ENCODE measurements at regions not wholly inside any gene's neighbourhood (a gene's known extent, or its start where the extent isn't known, plus 50 kb on each side); places are given as distances from the start of the nearest gene placed in this dataset.
"Not testable (repeated sequence)": the region's sequence is repeated elsewhere in the genome, so short reads cannot be mapped to it uniquely, and the experiment has no call there.

DNA sequence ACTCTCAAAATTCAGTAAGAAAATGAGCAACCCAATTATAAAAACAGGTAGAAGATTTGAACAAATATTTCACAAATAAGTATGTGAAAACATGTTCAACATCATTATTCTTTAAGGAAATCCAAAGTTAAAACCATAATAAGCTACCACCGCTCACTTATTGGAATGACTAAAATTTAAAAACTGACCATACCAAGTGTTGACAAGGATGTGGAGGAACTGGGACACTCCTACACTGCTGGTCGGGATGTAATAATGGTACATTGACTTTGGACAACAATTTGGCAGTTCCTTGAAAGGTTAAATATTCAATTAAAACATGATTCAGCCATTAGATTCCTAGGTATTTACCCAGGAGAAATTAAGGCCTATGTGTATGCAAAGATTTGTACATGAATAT, 336.5 kb downstream of the IRS1 start:
- Histone ChIP-seq H2AFZ (ENCODE audit: low read length, unreplicated experiment) (no peak overlapping the region), H3K27ac (ENCODE audit: low read depth, low read length) (no peak overlapping the region), H3K27me3 (ENCODE audit: insufficient read depth, low read length) (no peaks in the 10 kb centered on the region), H3K79me2 (ENCODE audit: control insufficient read depth, insufficient read depth, low read length, unreplicated experiment) (no peaks in the 10 kb centered on the region), H3K36me3 (ENCODE audit: insufficient read depth, low read length) (no peaks in the 10 kb centered on the region), H3K4me1 (ENCODE audit: control insufficient read depth, insufficient read depth, low read length, unreplicated experiment) (no peaks in the 10 kb centered on the region), H3K4me3 (ENCODE audit: low read depth, low read length) (no peak overlapping the region)

DNA sequence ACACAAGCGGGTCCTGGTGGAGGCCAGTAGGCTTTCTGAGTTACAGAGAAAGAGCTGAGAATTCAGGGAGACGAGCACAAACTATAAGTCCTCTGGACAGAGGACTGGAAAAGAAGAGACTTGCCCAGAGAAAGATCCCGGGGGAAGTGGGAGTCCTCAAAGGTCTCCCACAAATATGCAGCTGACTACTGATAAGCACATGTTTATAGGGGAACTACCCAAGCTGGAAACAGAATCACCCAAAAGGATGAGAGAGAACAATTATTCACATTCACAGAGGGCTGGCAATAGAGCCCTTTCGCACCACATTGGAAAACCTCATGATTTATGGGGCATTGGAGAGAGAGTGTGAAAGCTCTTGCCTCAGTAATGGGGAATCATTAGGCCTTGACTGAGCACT, 337.6 kb downstream of the IRS1 start:
- peak overlapping the region; percentile 84 for H2AFZ ChIP-seq (ENCODE audit: low read length, unreplicated experiment)
- H3K4me1 ChIP-seq (ENCODE audit: control insufficient read depth, insufficient read depth, low read length, unreplicated experiment), result no peaks in the 10 kb centered on the region
- no peak overlapping the region for H3K27ac ChIP-seq (ENCODE audit: low read depth, low read length)
- no peak overlapping the region for H3K4me3 ChIP-seq (ENCODE audit: low read depth, low read length)
- H3K79me2 ChIP-seq (ENCODE audit: control insufficient read depth, insufficient read depth, low read length, unreplicated experiment), result no peaks in the 10 kb centered on the region
- no peaks in the 10 kb centered on the region for H3K36me3 ChIP-seq (ENCODE audit: insufficient read depth, low read length)
- no peaks in the 10 kb centered on the region for H3K27me3 ChIP-seq (ENCODE audit: insufficient read depth, low read length)

DNA sequence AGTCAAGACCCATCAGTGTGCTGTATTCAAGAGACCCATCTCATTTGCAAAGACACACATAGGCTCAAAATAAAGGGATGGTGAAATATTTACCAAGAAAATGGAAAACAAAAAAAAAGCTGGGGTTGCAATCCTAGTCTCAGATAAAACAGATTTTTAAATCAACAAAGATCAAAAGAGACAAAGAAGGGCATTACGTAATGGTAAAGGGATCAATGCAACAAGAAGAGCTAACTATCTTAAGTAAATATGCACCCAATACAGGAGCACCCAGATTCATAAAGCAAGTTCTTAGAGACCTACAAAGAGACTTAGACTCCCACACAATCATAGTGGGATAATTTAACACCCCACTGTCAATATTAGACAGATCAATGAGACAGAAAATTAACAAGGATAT, 343.5 kb downstream of the IRS1 start:
- H2AFZ ChIP-seq (ENCODE audit: low read length, unreplicated experiment); H3K4me3 ChIP-seq (ENCODE audit: low read depth, low read length); H3K36me3 ChIP-seq (ENCODE audit: insufficient read depth, low read length); H3K27me3 ChIP-seq (ENCODE audit: insufficient read depth, low read length); H3K4me1 ChIP-seq (ENCODE audit: control insufficient read depth, insufficient read depth, low read length, unreplicated experiment); H3K79me2 ChIP-seq (ENCODE audit: control insufficient read depth, insufficient read depth, low read length, unreplicated experiment); H3K27ac ChIP-seq (ENCODE audit: low read depth, low read length): not testable (repeated sequence)

DNA sequence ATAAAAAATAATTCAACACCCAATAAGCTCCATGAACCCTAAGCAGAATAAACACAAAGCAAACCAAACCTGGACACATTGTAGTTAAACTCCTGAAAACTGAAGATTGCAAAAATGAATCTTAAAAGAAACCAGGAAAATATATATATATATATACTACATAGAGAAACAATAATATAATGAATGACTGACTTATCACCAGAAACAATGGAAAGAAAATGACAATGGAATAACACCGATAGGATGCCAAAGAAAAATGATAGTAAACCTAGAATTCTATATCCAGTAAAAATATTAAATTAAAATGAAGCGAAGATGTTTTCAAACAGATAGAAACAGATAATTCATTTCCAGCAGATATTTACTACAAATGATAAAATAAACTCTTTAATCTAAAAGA, 346.9 kb downstream of the IRS1 start:
- Histone ChIP-seq H3K36me3 (ENCODE audit: insufficient read depth, low read length) (peaks cover 4% of the 10 kb centered on the region; the same call in 1 of the 2 replicates), H3K79me2 (ENCODE audit: control insufficient read depth, insufficient read depth, low read length, unreplicated experiment) (no peaks in the 10 kb centered on the region), H3K27me3 (ENCODE audit: insufficient read depth, low read length) (no peaks in the 10 kb centered on the region)

DNA sequence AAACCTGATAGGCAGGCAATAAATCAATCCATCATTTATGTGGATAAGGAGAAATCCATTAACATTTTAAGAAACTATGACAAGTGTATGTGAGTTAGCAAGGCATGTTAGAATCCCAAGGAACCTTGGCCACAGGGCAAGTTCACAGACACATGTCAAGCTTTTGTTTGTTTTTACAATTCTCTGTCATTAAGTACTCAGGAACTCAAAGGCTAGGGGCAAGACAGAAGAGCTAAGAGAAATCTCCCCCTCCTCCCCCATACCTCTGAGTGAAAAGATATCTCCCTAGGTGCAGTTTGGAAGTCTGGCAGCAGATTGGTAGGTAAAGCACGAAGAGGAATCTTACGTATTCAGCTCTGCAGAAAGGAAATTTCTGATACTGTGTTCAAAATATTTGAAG, 348.1 kb downstream of the IRS1 start:
- Histone ChIP-seq H2AFZ (ENCODE audit: low read length, unreplicated experiment) (no peak overlapping the region), H3K4me3 (ENCODE audit: low read depth, low read length) (no peak overlapping the region), H3K79me2 (ENCODE audit: control insufficient read depth, insufficient read depth, low read length, unreplicated experiment) (no peaks in the 10 kb centered on the region), H3K27ac (ENCODE audit: low read depth, low read length) (no peak overlapping the region), H3K27me3 (ENCODE audit: insufficient read depth, low read length) (no peaks in the 10 kb centered on the region), H3K36me3 (ENCODE audit: insufficient read depth, low read length) (peaks cover 4% of the 10 kb centered on the region; the same call in 1 of the 2 replicates), H3K4me1 (ENCODE audit: control insufficient read depth, insufficient read depth, low read length, unreplicated experiment) (peaks cover 23% of the 10 kb centered on the region)

More for the DNA sequence above, 346.9 kb downstream of the IRS1 start:
- Histone ChIP-seq H3K27ac (ENCODE audit: low read depth, low read length) (no peak overlapping the region), H2AFZ (ENCODE audit: low read length, unreplicated experiment) (no peak overlapping the region), H3K4me1 (ENCODE audit: control insufficient read depth, insufficient read depth, low read length, unreplicated experiment) (peaks cover 10% of the 10 kb centered on the region), H3K4me3 (ENCODE audit: low read depth, low read length) (no peak overlapping the region)

DNA sequence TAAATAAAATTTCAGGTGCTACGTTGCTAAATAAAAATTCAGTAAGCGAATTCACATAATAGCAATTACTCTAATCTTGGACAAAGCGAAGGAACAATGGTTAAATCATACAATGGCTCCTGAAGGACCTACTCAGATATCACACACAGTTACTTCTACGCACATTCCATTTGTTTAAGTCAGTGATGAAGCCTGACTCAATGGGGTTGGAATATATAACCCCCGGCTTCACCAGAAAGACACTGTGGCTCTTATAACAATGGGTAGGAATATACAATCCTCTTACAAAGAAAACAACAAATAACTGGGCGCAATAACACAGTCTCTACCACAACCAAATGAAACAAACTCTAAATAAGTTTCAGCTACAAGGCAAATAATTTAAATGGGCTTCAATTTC, 349.5 kb downstream of the IRS1 start:
- H3K27ac ChIP-seq (ENCODE audit: low read depth, low read length), result no peak overlapping the region
- no peaks in the 10 kb centered on the region for H3K27me3 ChIP-seq (ENCODE audit: insufficient read depth, low read length)

DNA sequence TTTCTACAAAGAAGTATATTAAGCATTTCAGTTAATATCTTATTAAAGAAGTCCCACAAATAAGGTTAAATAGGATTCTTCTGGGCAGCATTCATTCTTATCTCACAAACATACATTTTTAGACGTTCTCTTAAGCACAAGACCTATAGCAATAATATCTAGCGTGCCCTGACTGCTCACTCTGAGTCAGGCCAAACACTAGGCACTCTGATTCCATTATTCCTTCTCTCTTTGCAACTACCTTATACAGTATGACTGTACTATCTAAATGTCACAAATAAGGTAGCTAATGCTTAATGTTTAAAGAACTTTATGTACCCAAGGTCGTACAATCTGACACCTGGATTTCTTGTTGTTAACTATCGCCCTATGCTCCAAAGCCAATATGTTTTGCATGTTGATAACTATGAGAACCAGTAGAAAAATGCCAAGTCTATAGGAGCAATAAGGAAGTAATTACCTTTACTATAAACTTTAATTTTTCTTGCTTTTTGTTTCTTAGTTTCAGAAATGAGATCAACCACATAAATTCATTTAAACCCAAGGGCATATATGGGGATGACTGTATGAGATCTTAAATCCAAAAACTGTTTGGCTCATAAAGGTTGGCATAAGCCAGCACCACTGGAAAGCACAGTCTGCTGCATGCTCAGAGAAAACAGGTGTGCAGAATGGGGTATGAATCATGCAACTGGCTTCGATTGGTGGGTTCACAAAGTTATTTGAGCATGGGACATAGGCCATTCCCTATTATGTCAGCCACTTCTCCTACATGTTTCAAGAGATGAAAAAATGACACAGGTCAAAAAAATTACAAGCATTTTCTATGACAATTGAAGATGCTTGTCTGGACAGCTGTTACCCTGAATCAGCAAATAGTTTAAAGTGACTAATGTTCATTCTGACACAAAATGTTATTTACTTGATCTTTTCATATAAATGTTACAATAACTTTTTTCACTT, 352.0 kb downstream of the IRS1 start:
- peak overlapping the region; percentile 75 for H3K27ac ChIP-seq (ENCODE audit: low read depth, low read length)
- H2AFZ ChIP-seq (ENCODE audit: low read length, unreplicated experiment), result no peak overlapping the region
- peaks cover 36% of the 10 kb centered on the region for H3K4me1 ChIP-seq (ENCODE audit: control insufficient read depth, insufficient read depth, low read length, unreplicated experiment)

More for the DNA sequence above, 349.5 kb downstream of the IRS1 start:
- Histone ChIP-seq H3K79me2 (ENCODE audit: control insufficient read depth, insufficient read depth, low read length, unreplicated experiment) (no peaks in the 10 kb centered on the region), H3K36me3 (ENCODE audit: insufficient read depth, low read length) (peaks cover 4% of the 10 kb centered on the region; the same call in 1 of the 2 replicates), H3K4me3 (ENCODE audit: low read depth, low read length) (no peak overlapping the region), H2AFZ (ENCODE audit: low read length, unreplicated experiment) (no peak overlapping the region), H3K4me1 (ENCODE audit: control insufficient read depth, insufficient read depth, low read length, unreplicated experiment) (peaks cover 36% of the 10 kb centered on the region)

DNA sequence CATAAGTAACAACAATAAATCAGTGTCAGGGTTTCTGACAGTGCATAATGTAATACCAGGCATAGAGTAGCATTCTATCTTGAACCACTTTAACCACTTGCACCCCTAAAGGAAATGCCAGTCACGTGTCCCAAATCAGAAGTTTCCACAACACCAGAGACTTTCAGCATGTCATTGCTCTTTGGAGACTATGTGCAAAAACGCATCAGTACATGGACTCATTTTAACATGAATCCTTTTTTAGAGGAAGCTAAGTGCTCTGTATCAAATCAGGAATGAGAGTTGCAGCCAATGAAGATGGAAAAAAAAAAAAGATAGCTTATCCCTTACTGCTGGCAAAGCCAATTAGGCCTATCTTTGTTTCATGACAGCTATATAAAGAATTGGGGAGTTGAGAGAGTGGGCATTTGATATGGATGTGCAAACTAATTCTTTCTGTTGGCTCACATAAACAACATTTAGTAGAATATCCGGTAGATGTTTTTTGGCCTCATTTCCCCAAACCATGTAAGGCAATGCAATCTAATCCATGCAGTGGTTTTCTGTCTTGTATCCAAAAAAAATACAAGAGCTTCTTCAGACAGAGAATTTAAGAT, 353.1 kb downstream of the IRS1 start:
- peak overlapping the region; percentile 53 for H2AFZ ChIP-seq (ENCODE audit: low read length, unreplicated experiment)
- peaks cover 36% of the 10 kb centered on the region for H3K4me1 ChIP-seq (ENCODE audit: control insufficient read depth, insufficient read depth, low read length, unreplicated experiment)
- no peak overlapping the region; the same call in 1 of the 2 replicates for H3K4me3 ChIP-seq (ENCODE audit: low read depth, low read length)
- no peaks in the 10 kb centered on the region for H3K36me3 ChIP-seq (ENCODE audit: insufficient read depth, low read length)
- no peaks in the 10 kb centered on the region for H3K27me3 ChIP-seq (ENCODE audit: insufficient read depth, low read length)
- H3K79me2 ChIP-seq (ENCODE audit: control insufficient read depth, insufficient read depth, low read length, unreplicated experiment), result no peaks in the 10 kb centered on the region
- H3K27ac ChIP-seq (ENCODE audit: low read depth, low read length), result peak overlapping the region; percentile 75

More for the DNA sequence above, 352.0 kb downstream of the IRS1 start:
- Histone ChIP-seq H3K36me3 (ENCODE audit: insufficient read depth, low read length) (peaks cover 4% of the 10 kb centered on the region; the same call in 1 of the 2 replicates), H3K4me3 (ENCODE audit: low read depth, low read length) (no peak overlapping the region), H3K79me2 (ENCODE audit: control insufficient read depth, insufficient read depth, low read length, unreplicated experiment) (no peaks in the 10 kb centered on the region), H3K27me3 (ENCODE audit: insufficient read depth, low read length) (no peaks in the 10 kb centered on the region)

DNA sequence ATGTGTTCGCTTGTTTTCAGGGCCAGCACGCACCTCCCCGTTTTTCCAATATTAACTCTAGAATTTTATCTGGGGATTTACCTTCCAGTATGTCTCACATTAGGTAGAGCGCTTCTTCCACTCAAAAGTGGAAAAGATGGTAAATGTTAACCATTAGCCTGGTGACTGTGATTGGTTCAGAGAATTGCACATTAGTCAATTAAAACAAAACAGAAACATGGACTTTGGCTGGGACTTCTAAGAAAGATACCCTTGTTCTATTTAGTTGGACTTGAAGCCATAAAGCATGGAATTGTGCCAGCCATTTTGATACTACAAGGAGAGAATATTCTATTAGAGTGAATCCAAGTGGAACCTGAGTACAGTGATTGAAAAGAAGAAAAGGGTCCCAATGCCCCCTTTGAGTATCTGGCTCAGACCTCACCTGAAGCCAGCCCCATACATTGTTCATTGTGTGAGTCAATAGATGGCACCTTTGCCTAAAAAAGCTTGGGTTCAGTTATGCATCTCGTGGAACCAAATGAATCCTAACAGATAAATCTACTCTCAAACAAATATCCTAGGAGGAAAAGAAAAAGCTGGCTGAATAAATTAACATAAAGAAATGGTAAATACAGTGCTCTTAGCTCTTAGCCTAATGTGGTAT, 354.3 kb downstream of the IRS1 start:
- Histone ChIP-seq H3K79me2 (ENCODE audit: control insufficient read depth, insufficient read depth, low read length, unreplicated experiment) (no peaks in the 10 kb centered on the region), H3K27me3 (ENCODE audit: insufficient read depth, low read length) (no peaks in the 10 kb centered on the region), H3K4me3 (ENCODE audit: low read depth, low read length) (no peak overlapping the region), H2AFZ (ENCODE audit: low read length, unreplicated experiment) (no peak overlapping the region), H3K4me1 (ENCODE audit: control insufficient read depth, insufficient read depth, low read length, unreplicated experiment) (peaks cover 44% of the 10 kb centered on the region), H3K27ac (ENCODE audit: low read depth, low read length) (peak overlapping the region; percentile 75), H3K36me3 (ENCODE audit: insufficient read depth, low read length) (no peaks in the 10 kb centered on the region)

DNA sequence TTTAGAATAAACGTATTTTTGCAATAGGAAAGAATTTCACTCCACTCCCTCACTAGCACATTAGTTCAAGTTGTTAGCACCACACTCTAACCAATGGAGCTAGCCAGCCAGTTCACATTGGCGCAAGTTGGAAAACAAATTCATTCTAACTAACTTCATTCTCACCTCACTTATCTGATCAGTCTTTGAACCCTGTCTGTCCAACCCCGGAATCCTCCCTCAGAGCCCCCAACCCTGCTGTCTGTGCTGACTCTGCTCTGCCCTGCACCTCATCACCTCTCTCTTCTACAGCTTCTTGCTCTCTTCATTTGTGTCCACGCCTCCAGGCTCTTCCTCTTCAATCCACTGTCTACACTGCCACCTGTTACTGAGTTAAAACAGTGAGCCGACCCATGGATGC, 356.5 kb downstream of the IRS1 start:
- Histone ChIP-seq H3K4me3 (ENCODE audit: low read depth, low read length) (no peak overlapping the region), H3K4me1 (ENCODE audit: control insufficient read depth, insufficient read depth, low read length, unreplicated experiment) (peaks cover 54% of the 10 kb centered on the region), H3K79me2 (ENCODE audit: control insufficient read depth, insufficient read depth, low read length, unreplicated experiment) (no peaks in the 10 kb centered on the region), H3K27me3 (ENCODE audit: insufficient read depth, low read length) (no peaks in the 10 kb centered on the region), H3K36me3 (ENCODE audit: insufficient read depth, low read length) (no peaks in the 10 kb centered on the region), H3K27ac (ENCODE audit: low read depth, low read length) (no peak overlapping the region), H2AFZ (ENCODE audit: low read length, unreplicated experiment) (no peak overlapping the region)
